Liver (tissue), 7 donors: ENCODE measurements at regions not wholly inside any gene's neighbourhood (a gene's known extent, or its start where the extent isn't known, plus 50 kb on each side); places are given as distances from the start of the nearest gene placed in this dataset.

ENCODE experiments used
- DNase-seq: peaks from one replicate; pipeline ENCODE4 v3.0.0-alpha.2; 2017; ENCODE audit warnings: low spot score
- H3K27ac ChIP-seq, 2 donors: one replicate each; pipeline ENCODE4 v1.7.0; 2013; ENCODE audit warnings: inconsistent platforms in 2 of 2, low read length in 2 of 2, control low read depth in 1 of 2, low read depth in 1 of 2, mild to moderate bottlenecking in 1 of 2
- H3K27me3 ChIP-seq, 4 donors: one replicate each; pipeline versions ENCODE4 v1.6.1 to v1.7.0; 2013; ENCODE audit warnings: low read length in 3 of 4, inconsistent platforms in 1 of 4, mild to moderate bottlenecking in 1 of 4, moderate library complexity in 1 of 4; ENCODE audit not compliant: control insufficient read depth in 4 of 4, insufficient read depth in 4 of 4
- H3K36me3 ChIP-seq, 4 donors: one replicate each; pipeline versions ENCODE4 v1.6.1 to v1.7.0; 2013; ENCODE audit warnings: low read length in 3 of 4, mild to moderate bottlenecking in 3 of 4, low read depth in 1 of 4, moderate library complexity in 1 of 4; ENCODE audit not compliant: control insufficient read depth in 4 of 4, insufficient read depth in 3 of 4
- H3K4me1 ChIP-seq, 4 donors: one replicate each; pipeline versions ENCODE4 v1.6.1 to v1.7.0; 2013; ENCODE audit warnings: low read length in 3 of 4, mild to moderate bottlenecking in 3 of 4, moderate library complexity in 1 of 4; ENCODE audit not compliant: control insufficient read depth in 4 of 4, insufficient read depth in 4 of 4
- H3K4me3 ChIP-seq, 3 donors: one replicate each; pipeline versions ENCODE4 v1.6.1 to v1.7.0; 2013; ENCODE audit warnings: low read length in 3 of 3, control low read depth in 1 of 3, low read depth in 1 of 3, mild to moderate bottlenecking in 1 of 3
- H3K9ac ChIP-seq, 2 donors: one replicate each; pipeline ENCODE4 v1.7.0; 2013; ENCODE audit warnings: low read length in 2 of 2, mild to moderate bottlenecking in 2 of 2, moderate library complexity in 2 of 2, control low read depth in 1 of 2, low read depth in 1 of 2
- H3K9me3 ChIP-seq, 4 donors: one replicate each; pipeline versions ENCODE4 v1.6.1 to v1.7.0; 2013; ENCODE audit warnings: low read length in 3 of 4; ENCODE audit not compliant: control insufficient read depth in 4 of 4
- EGR1 ChIP-seq, 2 donors: IDR thresholded peaks; 2 replicates each; pipeline ENCODE4 v1.6.1; 2016 to 2018; ENCODE audit warnings: antibody characterized with exemption in 2 of 2, low read depth in 2 of 2
- GABPA ChIP-seq, 2 donors: IDR thresholded peaks in 1 of 2; conservative IDR thresholded peaks in 1 of 2; 2 replicates each; pipeline ENCODE4 v1.6.1; 2016; ENCODE audit warnings: antibody characterized with exemption in 2 of 2, mild to moderate bottlenecking in 1 of 2, moderate library complexity in 1 of 2
- HNF4G ChIP-seq: IDR thresholded peaks from 2 replicates; pipeline ENCODE4 v1.6.1; 2016; ENCODE audit warnings: antibody characterized with exemption
- JUND ChIP-seq, 2 donors: IDR thresholded peaks; 2 replicates each; pipeline ENCODE4 v1.6.1; 2016; ENCODE audit warnings: antibody characterized with exemption in 2 of 2
- RAD21 ChIP-seq, 2 donors: IDR thresholded peaks; 2 replicates each; pipeline ENCODE4 v1.6.1; 2016; ENCODE audit warnings: antibody characterized with exemption in 2 of 2, mild to moderate bottlenecking in 2 of 2
- REST ChIP-seq: IDR thresholded peaks from 2 replicates; pipeline ENCODE4 v1.6.1; 2016; ENCODE audit warnings: antibody characterized with exemption, mild to moderate bottlenecking
- SP1 ChIP-seq: IDR thresholded peaks from 2 replicates; pipeline ENCODE4 v1.6.1; 2018; ENCODE audit warnings: antibody characterized with exemption, mild to moderate bottlenecking
- TAF1 ChIP-seq: conservative IDR thresholded peaks from 2 replicates; pipeline ENCODE4 v1.6.1; 2016; ENCODE audit warnings: antibody characterized with exemption, mild to moderate bottlenecking
- YY1 ChIP-seq: IDR thresholded peaks from 2 replicates; pipeline ENCODE4 v1.6.1; 2016; ENCODE audit warnings: antibody characterized with exemption, mild to moderate bottlenecking
- ZBTB33 ChIP-seq: IDR thresholded peaks from 2 replicates; pipeline ENCODE4 v1.6.1; 2016; ENCODE audit warnings: antibody characterized with exemption
- WGBS: extraction: QIAGEN DNeasy Blood & Tissue Kit; methylation state at CpG from one replicate; pipeline ENCODE4 v1.1.7; 2013; 5-methylcytosine and 5-hydroxymethylcytosine counted together
- TF ChIP-seq, protein P1 (sequence below): IDR thresholded peaks from 2 replicates; pipeline ENCODE4 v1.6.1; 2016; ENCODE audit warnings: antibody characterized with exemption
- TF ChIP-seq, protein P2 (sequence below): IDR thresholded peaks from 2 replicates; pipeline ENCODE4 v1.6.1; 2016; ENCODE audit warnings: antibody characterized with exemption
- donor health status: healthy.
- donor health status: healthy.
- donor health status: healthy.
- donor health status: healthy.

- peaks cover 0 to 3% (median under 1%) of the 10 kb centered on the region in 4 donors for H3K27me3 ChIP-seq
- DNase-seq, result no peak
- H3K36me3 ChIP-seq, result no peaks in the 10 kb centered on the region
- TF ChIP-seq JUND (IDR thresholded peaks at IDR 0.05) (no peak), HNF4G (no peak), TAF1 (no peak), GABPA (IDR thresholded peaks at IDR 0.05 in 1 of 2, conservative IDR thresholded peaks at IDR 0.05 in 1 of 2) (no peak), SP1 (no peak), YY1 (no peak)
- H3K9ac ChIP-seq, result no peak overlapping the region
- peaks cover 0 to 4% (median 3%) of the 10 kb centered on the region in 4 donors for H3K9me3 ChIP-seq
- no peak overlapping the region for H3K4me3 ChIP-seq
- no peak overlapping the region for H3K27ac ChIP-seq
- no peaks in the 10 kb centered on the region for H3K4me1 ChIP-seq
- 83% methylated on average over 1 of the region's 1 CpG for WGBS
Observed at GRCh38 chr12:107253361-107253760, 160.0 kb upstream of the CRY1 start.

- no peak overlapping the region for H3K4me3 ChIP-seq
- no peak overlapping the region for H3K9ac ChIP-seq
- TF ChIP-seq, protein P1, sequence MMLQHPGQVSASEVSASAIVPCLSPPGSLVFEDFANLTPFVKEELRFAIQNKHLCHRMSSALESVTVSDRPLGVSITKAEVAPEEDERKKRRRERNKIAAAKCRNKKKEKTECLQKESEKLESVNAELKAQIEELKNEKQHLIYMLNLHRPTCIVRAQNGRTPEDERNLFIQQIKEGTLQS, result no peak
- TF ChIP-seq, protein P2, sequence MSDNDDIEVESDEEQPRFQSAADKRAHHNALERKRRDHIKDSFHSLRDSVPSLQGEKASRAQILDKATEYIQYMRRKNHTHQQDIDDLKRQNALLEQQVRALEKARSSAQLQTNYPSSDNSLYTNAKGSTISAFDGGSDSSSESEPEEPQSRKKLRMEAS, result no peak
- TF ChIP-seq EGR1 (IDR thresholded peaks at IDR 0.05; ENCODE audit: low read depth in 2 of 2) (no peak), SP1 (no peak), REST (no peak), ZBTB33 (no peak), HNF4G (no peak), GABPA (IDR thresholded peaks at IDR 0.05 in 1 of 2, conservative IDR thresholded peaks at IDR 0.05 in 1 of 2) (no peak), RAD21 (IDR thresholded peaks at IDR 0.05) (no peak)
- H3K9me3 ChIP-seq, result peaks cover 0 to 4% (median 3%) of the 10 kb centered on the region in 4 donors
- no peak for DNase-seq
- H3K4me1 ChIP-seq, result no peaks in the 10 kb centered on the region
- WGBS, result 84% methylated on average over 5 of the region's 5 CpGs
- H3K27me3 ChIP-seq, result peaks cover 0 to 3% (median 1%) of the 10 kb centered on the region in 4 donors
- H3K36me3 ChIP-seq, result no peaks in the 10 kb centered on the region
- H3K27ac ChIP-seq, result no peak overlapping the region
Observed at GRCh38 chr12:107254258-107254856, 161.0 kb upstream of the CRY1 start.
